D341Med (cell line): ENCODE measurements at regions not wholly inside any gene's neighbourhood (a gene's known extent, or its start where the extent isn't known, plus 50 kb on each side); places are given as distances from the start of the nearest gene placed in this dataset.

ENCODE experiments used
- DNase-seq: peaks from one replicate; pipeline ENCODE4 v3.0.0; 2012; ENCODE audit warnings: low spot score

DNA sequence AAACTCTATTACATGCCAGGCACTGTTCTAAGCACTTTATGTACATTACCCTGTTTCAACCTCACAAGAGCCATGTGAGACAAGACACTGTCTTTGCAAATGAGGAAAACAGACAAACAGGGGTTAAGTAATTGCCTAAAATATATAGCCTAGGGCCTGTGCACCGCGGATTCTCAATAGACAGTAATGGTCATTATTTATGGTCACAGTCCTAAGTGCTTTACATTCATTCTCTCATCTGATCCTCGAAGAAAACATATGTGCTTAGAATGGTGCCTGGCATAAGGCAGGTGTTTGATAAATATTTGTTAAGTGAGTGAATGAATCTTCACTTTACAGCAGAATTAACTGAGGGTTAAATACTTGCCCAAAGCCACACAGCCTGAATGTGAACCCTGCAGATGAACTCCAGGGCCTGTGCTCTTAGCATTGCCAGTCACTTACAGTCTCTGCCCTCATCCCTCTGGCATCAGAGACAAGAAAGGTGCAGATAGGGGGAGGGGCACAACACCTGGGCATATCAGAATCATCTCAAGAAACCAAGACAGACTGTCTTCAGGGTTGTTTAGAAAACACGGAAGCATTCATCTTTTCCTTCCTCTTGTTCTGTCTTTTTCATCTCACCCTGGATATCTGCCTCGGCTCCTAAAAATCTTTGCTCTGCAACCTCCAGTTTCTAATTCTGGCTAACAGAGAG, 92.8 kb upstream of the SASH1 start:
- no peak for DNase-seq

DNA sequence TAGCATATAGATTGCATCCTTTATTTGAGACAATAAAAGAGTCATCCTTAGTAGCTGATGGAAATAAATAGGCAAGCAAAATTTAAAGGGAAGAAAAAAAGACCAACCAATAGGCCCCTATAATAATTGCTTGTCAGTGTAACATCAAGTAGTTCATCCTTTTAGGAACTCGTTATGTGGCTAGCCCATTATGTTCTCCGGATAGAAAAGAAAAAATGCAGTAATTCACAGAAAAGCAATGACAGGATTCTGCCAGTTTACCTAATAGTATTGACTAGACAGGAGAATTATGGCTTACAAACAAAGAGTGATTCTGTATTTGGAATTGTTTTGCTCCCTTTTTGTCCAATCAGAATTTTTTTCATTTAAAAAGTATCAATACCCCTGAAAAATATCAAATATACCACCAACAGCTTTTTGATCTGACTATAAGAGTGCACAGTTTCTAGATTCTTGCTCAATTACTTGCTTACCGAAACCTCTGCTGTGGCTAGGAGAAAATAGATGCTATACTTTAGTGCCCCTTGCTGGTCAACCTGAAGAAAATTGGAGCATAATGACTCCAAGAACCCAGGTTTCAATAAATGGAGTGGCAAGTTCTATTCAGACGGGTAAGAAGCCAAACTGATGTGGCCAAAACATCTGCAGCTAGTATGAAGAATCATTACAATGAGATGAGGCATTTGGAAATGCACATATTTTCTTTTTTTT, 91.5 kb upstream of the SASH1 start:
- DNase-seq, result peak; percentile 47

DNA sequence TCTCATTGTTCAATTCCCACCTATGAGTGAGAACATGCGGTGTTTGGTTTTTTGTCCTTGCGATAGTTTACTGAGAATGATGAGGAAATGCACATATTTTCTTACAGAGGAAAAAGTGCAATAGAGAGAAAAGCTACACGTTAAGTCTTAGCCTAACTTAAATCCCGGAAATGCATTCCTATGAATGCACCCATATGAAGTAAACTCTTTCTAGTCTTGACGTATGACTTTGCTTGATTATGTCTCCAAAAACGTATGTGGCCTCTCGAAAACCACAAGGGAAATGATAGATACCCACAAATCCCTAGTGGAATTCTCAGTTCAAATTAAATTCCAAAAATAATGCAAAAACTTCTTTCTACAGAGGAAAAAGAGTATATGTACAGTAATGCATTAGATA, 90.7 kb upstream of the SASH1 start:
- no peak for DNase-seq

DNA sequence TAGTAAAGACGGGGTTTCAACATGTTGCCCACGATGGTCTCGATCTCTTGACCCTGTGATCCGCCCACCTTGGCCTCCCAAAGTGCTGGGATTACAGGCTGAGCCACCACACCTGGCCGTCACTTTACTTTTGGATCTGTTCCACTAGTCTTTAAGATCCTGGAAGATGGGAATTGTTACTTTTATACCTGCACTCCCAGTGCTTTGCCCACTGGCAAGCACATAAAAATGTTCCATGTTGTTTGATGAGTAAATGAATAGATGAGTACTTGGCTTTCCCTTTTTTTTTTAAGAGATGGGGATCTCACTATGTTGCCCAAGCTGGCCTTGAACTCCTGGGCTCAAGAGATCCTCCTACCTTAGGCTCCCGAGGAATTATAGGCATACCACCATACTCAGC, 84.8 kb upstream of the SASH1 start:
- no peak for DNase-seq

DNA sequence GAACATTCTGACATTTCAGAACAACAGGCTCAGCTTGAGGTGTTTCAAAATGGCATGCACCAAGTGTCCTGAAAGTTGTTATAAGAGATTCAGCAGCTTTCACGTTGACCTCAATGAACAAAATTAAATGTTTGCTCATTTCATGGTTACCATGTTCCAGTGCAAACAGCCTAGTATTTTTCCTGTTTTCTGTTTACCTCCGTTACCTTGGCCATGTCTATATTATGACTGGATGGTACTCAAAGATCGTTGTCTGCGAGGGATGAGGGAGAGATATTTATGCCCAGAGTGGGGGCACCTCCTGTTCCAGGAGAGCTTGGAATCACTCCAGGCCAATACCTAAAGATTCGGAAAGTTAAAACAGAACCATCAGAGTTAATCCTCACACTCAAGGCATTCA, 83.8 kb upstream of the SASH1 start:
- no peak for DNase-seq

DNA sequence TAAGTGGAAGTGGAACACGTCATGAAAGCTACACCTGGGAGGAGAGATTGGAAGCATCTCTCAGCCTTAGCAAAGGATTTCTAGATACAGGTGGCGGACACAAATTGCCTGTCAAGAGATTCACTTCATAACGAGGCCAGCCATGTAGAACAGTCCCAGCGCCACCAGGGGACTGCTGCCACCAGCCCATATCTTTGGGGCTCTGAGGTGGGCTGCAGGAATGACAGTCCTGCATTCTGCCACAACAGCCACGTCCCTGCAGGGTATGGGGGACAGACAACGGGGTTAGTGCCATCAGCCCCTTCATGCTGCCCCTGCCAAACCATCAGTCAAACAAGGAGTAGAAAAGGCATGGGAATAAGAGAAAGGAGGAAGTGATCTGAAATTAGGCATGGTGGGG, 81.2 kb upstream of the SASH1 start:
- DNase-seq, result no peak

DNA sequence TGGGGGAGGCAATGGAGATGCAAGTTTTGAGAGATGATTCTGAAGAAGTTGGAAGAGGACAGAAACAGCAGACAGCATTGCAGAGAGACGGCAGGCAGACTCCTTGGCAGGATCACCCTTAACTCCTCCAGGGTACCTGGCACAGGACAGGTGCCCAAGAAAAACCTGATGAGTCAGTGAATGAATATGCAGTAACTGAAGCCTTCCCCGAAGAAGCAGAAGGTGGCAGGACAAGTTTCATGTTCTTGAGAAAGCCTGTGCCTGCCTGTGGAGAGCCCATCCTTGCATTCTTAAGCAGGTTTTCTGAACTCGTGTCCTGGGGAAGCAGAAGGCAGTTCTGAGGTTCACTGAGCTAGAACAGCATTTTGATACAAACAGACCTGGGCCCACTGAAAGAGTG, 79.6 kb upstream of the SASH1 start:
- DNase-seq, result no peak

DNA sequence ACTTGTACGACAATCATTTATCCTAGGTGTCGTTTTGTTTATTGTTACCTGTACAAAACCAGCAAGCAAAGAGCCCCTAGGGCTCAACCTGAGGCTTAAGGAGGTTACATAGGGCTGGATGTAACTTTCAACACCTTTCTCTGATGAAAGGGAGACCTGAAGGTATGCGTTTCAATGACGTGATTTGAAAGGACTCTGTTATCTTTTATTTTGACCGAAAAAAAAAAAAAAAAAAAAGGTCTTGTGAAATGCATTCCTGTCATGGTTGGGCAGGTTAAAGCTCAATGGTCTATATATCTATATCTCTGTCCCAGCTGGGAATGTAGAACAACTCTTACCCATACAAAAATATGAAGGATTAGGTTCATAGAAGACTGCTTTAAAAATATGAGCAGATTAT, 78.7 kb upstream of the SASH1 start:
- DNase-seq, result no peak

DNA sequence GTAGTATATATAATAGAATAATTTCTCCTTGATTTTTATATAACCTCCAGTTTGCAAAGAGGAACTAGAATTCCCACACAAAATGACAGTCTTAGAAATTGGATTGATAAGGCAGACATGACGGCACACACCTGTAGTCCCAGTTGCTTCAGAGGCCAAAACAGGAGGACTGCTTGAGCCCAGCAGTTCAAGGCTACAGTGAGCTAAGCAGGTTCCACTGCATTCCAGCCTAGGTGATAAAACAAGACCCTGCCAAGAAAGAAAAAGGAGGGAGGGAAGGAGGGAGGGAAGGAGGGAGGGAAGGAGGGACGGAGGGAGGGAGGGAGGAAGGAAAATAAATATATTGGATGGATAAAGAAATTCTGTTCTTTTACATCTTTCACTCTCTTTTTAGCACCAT, 77.6 kb upstream of the SASH1 start:
- DNase-seq, result no peak

DNA sequence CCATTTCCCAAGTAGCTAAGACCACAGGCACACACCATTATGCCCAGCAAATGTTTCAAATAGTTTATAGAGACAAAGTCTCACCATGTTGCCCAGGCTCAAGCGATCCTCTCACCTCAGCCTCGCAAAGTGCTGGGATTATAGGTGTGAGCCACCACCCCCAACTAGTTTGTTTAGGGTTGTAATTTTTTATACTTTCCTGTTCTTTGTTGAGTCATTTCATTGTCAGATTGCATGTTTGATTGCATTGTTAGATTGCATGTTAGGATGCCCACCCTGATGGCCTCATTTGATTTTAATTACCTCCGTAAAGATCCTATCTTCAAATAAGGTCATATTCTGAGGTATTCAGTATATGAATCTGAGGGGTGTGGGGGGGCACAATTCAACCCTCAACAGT, 73.3 kb upstream of the SASH1 start:
- no peak for DNase-seq

DNA sequence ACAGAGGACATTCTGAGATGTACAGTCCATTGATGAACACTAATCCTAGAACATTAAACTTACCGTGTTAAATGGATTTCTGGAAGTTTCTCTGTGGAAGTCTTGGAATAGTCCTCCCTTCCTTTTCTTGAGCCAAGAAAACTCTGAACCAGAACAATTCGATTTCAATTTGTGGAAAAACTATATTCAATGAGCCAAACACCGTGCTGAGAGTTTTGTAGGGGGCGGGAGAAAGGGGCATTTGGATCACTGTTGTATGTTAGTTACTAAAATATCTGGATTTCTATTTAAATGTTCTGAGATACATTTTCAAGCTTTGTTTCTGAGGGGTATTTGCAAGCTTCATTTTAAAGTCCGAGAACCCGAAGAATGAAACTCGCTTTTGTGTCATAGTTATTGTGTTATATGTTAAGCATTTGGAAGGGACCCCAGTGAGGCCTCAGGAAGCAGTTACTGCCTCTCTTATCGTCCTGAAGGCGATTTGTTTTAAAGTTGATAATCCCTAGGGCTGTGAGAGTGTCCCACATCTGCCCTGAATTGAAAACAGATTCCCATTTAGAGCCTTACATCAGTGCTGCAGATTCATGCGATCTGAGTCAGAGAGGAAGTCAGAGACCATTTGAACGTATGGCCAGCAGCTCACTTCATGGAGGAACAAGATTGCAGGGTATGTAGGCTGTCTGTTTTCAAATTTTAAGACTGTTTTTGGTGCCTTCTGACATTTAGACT, 70.8 kb upstream of the SASH1 start:
- DNase-seq, result no peak

DNA sequence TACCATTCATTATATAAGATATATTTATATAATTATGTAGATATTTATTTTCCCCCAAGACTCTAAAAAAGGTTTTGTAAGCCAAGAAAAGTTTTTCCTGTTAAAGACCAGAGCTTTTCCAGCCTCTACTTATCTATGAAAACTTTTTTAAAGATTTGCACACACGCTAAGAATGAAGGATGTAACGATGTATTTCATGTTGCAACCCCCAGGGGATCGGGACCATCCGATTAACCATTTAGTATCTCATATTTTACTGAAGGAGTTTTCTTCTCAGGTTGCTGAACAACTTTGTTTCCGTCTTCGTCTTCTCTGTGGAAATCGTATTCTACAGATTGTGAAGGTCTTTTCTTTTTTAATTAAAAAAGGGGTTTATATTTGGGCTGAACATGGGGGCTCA, 70.0 kb upstream of the SASH1 start:
- no peak for DNase-seq

DNA sequence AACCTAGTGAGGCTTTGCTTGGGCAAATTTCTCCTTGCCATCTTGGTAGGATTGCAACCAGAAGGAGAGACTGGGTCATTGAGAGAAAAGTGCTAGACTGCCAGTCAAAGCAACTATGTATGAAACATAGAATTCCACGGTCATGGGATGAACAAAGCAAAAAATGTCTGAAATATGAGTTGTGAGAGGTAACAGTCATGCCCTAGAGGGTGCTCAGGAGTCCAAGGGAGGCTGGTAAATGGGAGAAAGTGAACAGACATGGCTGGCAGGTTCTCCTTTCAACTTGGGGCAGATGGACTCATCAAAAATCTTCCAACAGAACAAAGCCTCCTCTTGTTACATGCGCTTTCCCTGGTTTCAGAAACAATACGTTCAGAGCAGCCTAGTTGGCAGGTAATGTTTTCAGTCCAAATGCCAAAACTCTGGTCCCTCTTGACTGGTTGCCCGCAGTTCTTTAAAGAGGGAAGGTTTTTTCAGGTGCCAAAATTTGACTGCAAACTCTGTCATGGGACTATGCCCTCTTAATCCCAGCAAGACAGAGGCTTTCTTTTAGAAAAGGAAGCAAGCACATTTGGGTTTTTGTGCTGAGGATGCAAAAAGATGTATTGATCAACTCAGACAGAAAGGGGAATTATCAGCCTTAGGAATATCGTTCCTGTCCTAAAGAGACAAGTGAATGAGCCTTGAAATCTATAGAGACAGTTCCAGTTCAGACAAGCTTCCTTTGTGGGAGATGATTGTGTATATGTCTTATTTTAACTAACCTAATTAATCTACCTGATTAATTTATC, 68.5 kb upstream of the SASH1 start:
- no peak for DNase-seq

DNA sequence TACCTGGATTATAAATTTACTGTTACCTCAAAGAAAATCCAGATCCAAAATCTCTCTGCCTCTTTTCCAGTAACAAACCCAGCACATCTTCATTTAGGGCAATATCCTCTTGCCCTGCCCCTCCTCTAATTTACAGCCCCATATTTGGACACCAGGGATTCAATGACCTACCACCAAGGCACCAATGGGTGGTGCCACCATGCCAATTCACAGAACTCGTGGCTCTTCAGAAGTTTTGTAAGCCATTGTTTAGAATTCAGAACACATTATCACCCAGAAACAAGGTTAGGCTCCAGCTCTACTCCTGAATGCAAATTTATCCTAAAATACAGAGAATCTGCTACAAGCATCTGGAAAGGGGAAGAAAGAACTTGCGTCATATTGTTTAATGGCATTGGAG, 67.8 kb upstream of the SASH1 start:
- DNase-seq, result no peak

DNA sequence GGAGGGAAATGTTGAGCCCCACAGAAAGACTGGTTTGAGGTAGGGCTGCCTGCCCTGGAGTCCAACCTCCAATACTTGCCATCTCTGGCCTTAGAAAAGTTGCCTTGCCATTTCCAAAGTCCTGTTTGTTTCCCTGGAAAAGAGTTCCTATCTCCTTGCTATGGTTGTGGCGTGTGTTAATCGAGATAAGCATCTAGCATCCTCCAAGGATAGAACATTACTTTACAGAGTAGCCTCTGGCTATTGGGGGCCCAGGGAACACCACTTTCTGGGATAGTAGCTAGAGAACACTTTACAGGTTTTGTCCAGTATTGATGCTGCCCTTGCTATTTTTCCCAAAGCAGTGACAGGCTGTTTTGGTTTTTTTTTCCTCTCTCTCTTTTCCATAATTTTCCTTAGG, 57.4 kb upstream of the SASH1 start:
- no peak for DNase-seq

DNA sequence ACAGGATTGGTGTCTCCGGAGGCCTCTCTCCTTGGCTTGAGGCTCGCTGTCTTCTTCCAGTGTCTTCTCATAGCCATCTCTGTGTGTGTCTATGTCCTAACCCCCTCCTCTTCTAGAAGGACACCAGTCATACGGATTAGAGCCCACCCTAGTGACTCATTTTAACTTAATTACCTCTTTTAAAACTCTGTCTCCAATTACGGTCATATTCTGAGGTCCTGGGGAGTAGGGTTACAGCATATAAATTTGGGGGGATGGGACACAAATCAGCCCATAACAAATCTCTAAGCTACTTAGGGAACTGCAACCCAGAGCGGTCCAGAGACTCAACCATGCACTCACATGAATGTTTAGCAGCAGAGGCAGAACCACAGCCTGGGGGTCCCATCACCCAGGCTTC, 56.1 kb upstream of the SASH1 start:
- DNase-seq, result no peak

DNA sequence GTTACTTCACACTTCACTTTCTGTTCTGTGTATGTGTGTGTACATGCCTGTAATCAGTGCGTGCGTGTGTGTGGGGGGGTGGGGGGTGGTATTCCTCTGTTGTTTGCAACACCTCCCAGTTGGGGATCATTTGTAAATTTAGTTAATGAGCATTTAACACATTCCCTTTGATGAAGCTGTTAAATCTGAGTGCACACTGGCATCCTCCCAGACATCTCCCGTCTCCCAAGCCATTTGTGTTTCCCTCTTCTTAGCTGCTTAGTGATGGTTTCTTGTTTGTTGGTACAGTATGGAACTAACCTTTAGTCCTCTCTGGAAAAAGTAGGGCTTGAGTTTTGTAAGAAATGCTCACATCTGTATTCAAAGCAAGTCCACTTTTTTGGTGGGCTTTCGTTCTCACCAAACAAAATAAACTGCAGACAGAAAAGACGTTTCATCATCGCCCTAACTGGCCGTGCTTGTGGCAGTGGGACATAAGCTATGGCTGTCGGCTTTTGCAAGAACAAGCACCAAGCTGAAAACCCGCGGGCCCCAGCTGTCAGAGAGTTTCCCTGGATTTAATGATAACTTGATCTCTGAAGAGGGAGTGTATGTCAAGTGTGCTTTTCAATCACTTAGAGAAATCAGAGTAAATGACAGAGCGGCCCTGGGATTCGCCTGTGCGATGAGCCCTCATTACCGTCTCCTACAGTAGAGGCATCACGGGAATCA, 54.9 kb upstream of the SASH1 start:
- no peak for DNase-seq

DNA sequence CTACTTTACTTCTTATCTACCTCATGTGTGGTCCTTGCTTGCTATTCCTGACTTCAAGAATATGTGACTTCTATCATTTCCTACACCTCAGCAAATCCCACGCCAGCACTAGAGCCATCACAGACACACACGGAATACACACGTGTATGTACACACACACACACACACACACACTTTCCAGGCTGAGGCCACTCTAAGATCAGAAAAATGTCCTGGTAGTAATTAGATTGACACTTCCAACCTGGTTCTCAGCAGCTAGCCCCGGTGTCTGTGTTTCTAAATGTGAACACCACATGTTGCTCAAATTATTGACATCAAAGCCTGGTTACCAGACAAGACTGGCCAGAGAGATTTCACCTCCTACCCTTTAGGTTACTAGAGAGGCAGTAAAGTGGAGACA, 54.1 kb upstream of the SASH1 start:
- DNase-seq, result no peak

DNA sequence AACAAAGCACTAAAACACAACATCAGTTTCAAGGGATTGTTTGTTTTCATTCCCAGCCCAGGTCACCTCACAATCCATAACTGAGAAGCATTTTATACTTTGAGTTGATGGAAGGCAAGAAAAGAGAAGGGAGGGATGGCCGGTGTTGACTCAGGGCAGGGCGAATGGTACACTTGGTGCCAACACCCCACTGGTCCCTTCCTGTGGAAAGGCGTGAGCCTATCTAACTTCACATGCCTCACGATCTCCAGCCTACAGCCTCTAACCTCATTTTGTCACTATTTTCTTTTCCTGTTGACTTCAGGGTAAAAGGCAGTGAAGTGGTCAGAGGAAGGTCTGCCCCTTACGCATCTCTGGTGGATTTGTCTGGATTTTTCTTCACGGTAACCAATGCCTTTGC, 53.5 kb upstream of the SASH1 start:
- no peak for DNase-seq

DNA sequence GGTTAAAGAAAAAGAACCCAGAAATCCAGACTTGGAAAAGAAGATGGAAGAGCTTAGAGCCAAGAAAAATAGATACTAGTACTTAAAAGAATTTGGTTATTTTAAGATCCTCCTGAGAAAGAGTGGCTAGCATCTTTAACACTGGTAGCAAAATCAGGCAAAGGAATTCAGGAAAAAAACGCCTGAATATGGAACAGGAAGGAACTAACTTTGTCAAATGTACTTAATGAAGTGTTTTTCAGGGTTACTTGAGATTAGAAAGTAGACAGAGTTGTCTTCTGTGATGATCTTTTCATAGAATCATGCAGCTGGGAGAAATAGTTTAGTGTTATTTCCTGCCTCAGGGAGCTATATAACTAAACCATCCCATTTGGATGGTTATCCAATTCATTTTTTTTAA, 50.8 kb upstream of the SASH1 start:
- DNase-seq, result no peak
